Stimulated activated naive CD8-positive, alpha-beta T cell treated with anti-CD3 and anti-CD28 coated beads, Interleukin-15, Interleukin-2, amounts not matched to agents 100 ng/mL and 50 ng/mL, for 24 hours (primary cell): ENCODE measurements at regions not wholly inside any gene's neighbourhood (a gene's known extent, or its start where the extent isn't known, plus 50 kb on each side); places are given as distances from the start of the nearest gene placed in this dataset.

ENCODE experiments used
- H3K27ac Mint-ChIP-seq: one replicate; pipeline ENCODE4 v1.8.0; 2021; ENCODE audit warnings: mild to moderate bottlenecking, mixed read lengths
- H3K27me3 Mint-ChIP-seq: one replicate; pipeline ENCODE4 v1.8.0; 2021; ENCODE audit warnings: mixed read lengths
- H3K36me3 Mint-ChIP-seq: one replicate; pipeline ENCODE4 v1.8.0; 2021; ENCODE audit warnings: low read depth, mixed read lengths
- H3K4me1 Mint-ChIP-seq: one replicate; pipeline ENCODE4 v1.8.0; 2021; ENCODE audit warnings: low read depth, mixed read lengths
- H3K4me3 Mint-ChIP-seq: one replicate; pipeline ENCODE4 v1.8.0; 2021; ENCODE audit warnings: mild to moderate bottlenecking, mixed read lengths
- H3K9me3 Mint-ChIP-seq: one replicate; pipeline ENCODE4 v1.8.0; 2021; ENCODE audit warnings: mixed read lengths

DNA sequence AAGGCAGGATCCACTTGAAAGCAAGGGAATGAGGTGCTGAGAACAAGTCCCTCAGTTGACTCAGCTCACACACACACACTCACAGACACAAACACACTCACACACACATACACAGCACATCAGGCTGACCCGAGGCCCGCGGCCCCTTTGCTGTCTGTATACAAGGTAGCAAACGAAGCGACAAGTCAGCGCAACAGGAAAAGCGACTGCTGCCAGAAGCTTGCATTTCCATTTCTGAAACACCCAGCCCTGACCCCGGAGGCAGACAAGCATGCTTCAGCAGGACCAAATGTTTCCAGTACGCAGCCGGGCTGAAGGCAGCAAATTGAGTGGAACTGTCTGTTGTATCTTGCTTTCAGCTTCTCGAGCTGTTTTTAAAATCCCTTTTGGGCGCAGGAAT, 501.6 kb downstream of the NPHP4 start:
- H3K27me3 Mint-ChIP-seq: peaks cover 3% of the 10 kb centered on the region
- H3K27ac Mint-ChIP-seq: no peak overlapping the region
- no peaks in the 10 kb centered on the region for H3K4me1 Mint-ChIP-seq
- H3K36me3 Mint-ChIP-seq: no peaks in the 10 kb centered on the region
- no peaks in the 10 kb centered on the region for H3K9me3 Mint-ChIP-seq
- no peak overlapping the region for H3K4me3 Mint-ChIP-seq

DNA sequence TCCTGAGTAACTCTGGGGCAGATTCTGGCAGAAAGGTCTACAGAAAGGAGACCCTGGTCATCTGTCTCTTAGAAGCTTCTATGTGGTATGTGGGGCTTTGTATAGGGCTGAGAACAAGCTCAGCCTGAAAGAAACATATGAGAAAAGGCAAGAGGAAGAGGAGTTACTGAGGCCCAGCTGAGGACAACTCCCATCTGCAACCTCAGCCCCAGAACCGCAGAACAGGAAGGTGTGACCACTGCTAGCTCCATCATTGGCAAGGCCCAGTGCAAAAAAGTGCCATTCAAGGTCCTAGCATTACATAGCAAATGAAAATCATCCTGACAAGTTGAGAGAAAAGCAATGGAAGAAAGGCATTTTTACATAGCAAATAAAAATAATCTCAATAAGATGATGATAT, 503.8 kb downstream of the NPHP4 start:
- Mint-ChIP-seq H3K36me3 (no peaks in the 10 kb centered on the region), H3K4me3 (no peak overlapping the region), H3K9me3 (no peaks in the 10 kb centered on the region), H3K27me3 (no peaks in the 10 kb centered on the region), H3K4me1 (no peaks in the 10 kb centered on the region), H3K27ac (no peak overlapping the region)

DNA sequence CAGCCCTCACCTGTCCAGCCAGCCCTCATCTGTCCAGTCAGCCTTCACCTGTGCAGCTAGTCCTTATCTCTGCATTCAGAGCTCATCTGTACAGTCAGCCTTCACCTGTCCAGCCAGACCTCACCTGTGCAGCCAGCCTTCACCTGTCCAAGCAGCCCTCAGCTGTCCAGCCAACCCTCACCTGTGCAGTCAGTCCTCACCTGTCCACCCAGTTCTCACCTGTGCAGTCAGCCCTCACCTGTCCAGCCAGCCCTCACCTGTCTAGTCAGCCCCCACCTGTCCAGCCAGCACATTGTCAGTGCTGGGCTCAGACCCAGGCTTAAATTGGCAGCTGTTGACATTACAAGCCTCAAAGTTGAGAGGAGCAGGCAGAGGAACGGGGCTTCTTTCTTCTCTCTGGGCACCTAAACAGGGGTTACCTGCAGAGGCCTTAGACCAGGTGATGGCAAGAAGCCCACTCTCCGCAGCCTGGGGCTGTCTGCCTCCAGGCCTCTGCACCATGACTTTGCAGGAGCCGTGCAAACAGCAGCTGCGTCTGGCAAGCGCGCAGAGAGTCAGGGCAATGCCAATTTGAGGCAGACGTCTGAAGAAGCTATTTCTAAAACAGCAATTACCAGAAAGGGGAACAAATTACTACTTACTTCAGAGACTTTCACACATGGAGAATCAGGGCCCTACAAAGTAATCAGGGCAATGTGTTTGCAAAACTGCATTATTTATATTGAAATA, 506.1 kb downstream of the NPHP4 start:
- H3K4me1 Mint-ChIP-seq: peaks cover 5% of the 10 kb centered on the region
- no peaks in the 10 kb centered on the region for H3K27me3 Mint-ChIP-seq
- no peak overlapping the region for H3K27ac Mint-ChIP-seq
- H3K36me3 Mint-ChIP-seq: no peaks in the 10 kb centered on the region
- no peak overlapping the region for H3K4me3 Mint-ChIP-seq
- H3K9me3 Mint-ChIP-seq: no peaks in the 10 kb centered on the region

DNA sequence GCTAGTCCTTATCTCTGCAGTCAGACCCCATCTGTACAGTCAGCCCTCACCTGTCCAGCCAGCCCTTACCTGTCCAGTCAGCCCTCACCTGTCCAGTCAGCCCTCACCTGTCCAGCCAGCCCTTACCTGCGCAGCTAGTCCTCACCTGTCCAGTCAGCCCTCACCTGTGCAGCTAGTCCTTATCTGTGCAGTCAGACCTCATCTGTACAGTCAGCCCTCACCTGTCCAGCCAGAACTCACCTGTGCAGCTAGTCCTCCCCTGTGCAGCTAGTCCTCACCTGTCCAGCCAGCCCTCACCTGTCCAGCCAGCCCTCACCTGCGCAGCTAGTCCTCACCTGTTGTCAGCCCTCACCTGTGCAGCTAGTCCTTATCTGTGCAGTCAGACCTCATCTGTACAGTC, 506.8 kb downstream of the NPHP4 start:
- Mint-ChIP-seq H3K4me3 (no peak overlapping the region), H3K27ac (no peak overlapping the region), H3K9me3 (no peaks in the 10 kb centered on the region), H3K27me3 (no peaks in the 10 kb centered on the region), H3K36me3 (no peaks in the 10 kb centered on the region), H3K4me1 (peaks cover 5% of the 10 kb centered on the region)

DNA sequence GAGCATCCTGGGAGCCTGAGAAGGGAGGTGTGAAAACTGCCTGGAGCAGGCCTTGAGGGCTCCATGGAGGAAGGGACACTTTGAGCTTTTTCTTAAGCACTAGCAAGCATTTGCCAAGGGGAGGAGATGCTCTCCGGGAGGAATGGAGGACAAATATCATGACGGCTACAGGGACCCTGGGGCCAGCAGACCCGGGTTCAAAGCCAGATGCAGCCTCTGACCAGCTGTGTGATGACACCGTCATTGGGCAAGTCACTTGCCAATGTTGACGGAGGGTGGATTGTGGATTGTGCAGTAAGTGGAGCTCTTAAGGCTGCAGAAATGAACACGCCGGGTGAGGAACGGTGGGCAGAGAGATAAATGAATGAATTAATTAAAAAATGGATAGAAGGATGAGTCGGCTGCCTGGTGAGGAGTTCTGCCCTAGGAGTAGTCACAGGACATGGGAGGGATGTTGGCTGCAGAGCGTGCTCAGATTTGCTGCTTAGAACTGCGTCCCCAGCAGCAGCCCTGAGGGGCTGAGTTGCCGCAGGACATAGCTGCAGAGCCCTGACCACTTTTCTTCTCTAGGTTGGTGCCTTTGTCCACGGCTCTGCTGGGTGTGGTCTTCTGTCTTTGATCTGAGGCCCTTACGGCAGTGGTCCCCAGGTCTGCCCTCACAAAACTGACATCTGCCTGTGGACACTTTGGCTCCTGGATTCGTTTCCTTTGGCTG, 507.6 kb downstream of the NPHP4 start:
- Mint-ChIP-seq H3K4me1 (peaks cover 5% of the 10 kb centered on the region), H3K27me3 (no peaks in the 10 kb centered on the region)

DNA sequence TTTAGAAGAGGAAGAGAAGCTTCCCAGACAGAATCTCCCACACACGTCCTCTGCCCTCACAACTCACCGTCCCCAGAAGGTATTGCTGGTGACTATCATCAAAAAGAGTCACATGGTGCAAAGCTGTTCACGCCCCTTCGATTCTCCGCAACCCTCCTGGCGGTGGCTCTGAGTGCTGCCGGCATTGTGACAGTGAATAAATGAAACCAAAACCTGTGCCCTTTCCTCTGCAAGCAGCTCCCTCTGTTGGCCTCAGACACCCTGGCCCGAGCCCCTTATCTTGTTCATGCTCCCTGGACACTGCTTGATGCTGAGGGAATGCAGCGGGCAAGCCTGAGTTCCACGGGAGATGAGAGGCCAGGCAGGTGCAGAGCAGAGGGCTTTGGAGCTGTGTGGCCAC, 510.3 kb downstream of the NPHP4 start:
- Mint-ChIP-seq H3K4me1 (peaks cover 5% of the 10 kb centered on the region), H3K27ac (no peak overlapping the region), H3K36me3 (no peaks in the 10 kb centered on the region), H3K27me3 (no peaks in the 10 kb centered on the region), H3K4me3 (no peak overlapping the region), H3K9me3 (no peaks in the 10 kb centered on the region)

More for the DNA sequence above, 507.6 kb downstream of the NPHP4 start:
- Mint-ChIP-seq H3K9me3 (no peaks in the 10 kb centered on the region), H3K27ac (no peak overlapping the region), H3K36me3 (no peaks in the 10 kb centered on the region), H3K4me3 (no peak overlapping the region)

DNA sequence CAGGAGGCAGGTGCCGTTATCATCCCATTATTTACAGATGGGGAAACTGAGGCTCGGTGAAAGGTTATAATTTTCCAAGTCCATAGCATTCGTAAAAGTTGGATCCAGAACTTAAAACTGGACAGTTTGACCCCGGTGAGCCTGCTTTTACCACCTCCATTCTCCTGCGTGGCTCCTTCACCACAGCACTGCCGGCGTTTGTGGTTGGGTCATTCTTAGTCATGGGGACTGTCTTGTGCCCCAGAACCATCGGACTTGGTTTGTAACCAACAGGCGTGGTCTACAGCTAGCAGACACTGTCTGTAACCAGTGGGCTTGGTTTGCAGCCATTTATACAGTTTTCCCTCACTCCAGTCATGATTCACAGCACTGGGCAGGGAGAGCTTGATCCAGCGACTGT, 511.3 kb downstream of the NPHP4 start:
- Mint-ChIP-seq H3K4me3 (no peak overlapping the region), H3K36me3 (no peaks in the 10 kb centered on the region), H3K9me3 (no peaks in the 10 kb centered on the region), H3K4me1 (peaks cover 5% of the 10 kb centered on the region), H3K27me3 (no peaks in the 10 kb centered on the region), H3K27ac (no peak overlapping the region)

DNA sequence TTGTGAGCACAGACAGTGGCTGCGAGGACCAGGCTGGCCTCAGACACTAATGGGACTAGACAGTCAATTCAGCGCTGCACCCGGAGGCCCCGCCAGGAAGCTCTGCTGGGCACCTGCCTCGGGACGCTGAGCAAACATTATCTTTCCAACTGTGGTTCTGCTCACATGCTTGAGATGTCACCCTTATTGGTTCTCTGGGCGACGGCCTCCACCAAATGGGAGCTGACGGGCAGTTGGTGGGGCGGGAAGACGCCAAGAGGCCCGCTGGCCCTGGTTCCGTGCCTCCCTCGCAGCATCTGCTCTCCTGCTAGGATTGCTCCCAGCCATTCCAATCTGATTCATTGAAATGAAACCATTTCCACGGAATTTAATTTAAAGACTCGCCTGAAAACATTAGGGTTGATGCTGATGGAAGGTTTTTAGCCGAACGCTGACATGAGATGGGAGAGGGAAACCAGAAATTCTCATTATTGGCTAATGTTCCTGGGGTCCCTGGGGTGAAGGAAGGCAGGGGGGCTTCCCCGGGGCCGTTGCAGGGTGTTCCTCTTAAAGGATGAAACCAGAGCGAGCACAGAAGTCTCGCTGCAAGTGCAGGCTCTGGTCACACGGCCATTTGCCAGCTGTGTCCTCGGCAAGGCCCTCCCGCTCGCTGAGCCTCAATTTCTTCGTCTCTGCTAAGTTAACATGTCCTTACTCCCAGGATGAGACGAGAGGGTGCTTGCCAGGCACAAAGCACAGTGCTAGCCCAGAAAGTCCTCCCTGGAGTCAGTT, 512.2 kb downstream of the NPHP4 start:
- Mint-ChIP-seq H3K9me3 (no peaks in the 10 kb centered on the region), H3K27me3 (no peaks in the 10 kb centered on the region), H3K36me3 (no peaks in the 10 kb centered on the region), H3K27ac (no peak overlapping the region), H3K4me1 (peaks cover 5% of the 10 kb centered on the region), H3K4me3 (no peak overlapping the region)

DNA sequence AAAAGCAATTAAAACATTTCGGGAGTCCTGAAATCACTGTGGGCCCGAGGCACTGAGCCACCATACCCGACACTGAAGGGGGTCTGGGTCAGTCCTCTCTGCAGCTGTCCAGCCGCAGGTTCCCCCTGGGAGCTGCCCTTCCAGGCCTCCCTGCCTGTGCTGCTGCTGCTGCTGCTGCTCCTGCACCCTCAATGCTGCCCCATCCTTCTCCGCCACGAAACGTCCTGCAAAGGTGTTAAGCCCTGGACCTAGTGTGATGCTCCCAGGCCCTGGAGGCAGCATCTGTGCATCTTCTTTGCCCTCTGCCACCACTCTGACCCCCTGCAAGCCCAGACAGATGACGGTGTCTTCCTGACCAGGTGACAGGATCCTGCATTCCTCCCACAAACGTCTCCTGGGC, 513.3 kb downstream of the NPHP4 start:
- Mint-ChIP-seq H3K9me3 (no peaks in the 10 kb centered on the region), H3K27ac (no peak overlapping the region), H3K4me1 (peaks cover 5% of the 10 kb centered on the region), H3K27me3 (no peaks in the 10 kb centered on the region), H3K36me3 (no peaks in the 10 kb centered on the region), H3K4me3 (no peak overlapping the region)

DNA sequence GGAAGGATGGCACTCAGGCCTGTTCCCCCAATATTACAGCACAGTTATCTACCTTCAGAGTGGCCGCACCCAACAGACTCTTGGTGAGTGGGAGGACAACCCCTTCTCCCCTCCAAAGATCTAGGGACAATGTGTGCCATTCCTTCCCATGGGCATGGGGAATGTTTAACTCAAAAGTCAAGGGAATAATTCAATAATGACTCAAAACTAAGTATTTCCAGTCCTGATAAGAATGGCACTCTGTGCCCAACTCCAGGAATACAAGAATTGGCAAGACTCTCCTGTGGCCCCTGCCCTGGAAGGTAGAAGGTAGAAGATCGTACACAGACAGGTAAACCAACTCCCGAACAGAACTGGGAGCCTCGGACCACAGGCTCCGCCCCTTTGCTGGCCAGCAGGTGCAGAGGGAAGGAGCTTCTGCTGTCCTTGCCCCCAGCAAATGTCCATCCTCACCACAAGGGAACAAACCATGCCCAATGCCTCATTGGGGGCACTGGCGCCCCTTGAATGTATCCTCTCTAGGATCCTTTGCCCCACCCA, 514.0 kb downstream of the NPHP4 start:
- no peak overlapping the region for H3K4me3 Mint-ChIP-seq
- H3K9me3 Mint-ChIP-seq: no peaks in the 10 kb centered on the region
- H3K4me1 Mint-ChIP-seq: peaks cover 5% of the 10 kb centered on the region
- no peak overlapping the region for H3K27ac Mint-ChIP-seq
- no peaks in the 10 kb centered on the region for H3K27me3 Mint-ChIP-seq
- H3K36me3 Mint-ChIP-seq: no peaks in the 10 kb centered on the region

DNA sequence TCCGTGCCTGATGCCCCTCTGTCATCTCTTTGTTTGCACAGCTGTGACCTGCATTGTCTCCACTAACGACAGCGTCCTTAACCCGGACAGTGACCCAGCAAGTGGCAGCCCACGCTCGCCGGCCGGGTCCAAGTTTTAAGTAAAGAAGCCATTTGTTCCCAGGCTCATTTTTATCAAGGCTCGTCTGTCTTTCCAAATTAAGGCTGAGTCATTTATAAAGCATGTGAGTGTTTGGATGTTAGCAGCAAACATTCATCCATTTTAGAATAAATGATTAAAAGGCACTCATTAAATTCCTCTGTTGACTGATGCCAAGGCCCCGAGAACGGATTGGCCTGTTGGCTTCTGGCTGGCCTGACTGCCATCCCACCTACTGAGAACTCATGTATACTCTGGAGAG, 514.5 kb downstream of the NPHP4 start:
- no peaks in the 10 kb centered on the region for H3K9me3 Mint-ChIP-seq
- no peaks in the 10 kb centered on the region for H3K27me3 Mint-ChIP-seq
- peaks cover 5% of the 10 kb centered on the region for H3K4me1 Mint-ChIP-seq
- no peak overlapping the region for H3K4me3 Mint-ChIP-seq
- no peaks in the 10 kb centered on the region for H3K36me3 Mint-ChIP-seq
- no peak overlapping the region for H3K27ac Mint-ChIP-seq

DNA sequence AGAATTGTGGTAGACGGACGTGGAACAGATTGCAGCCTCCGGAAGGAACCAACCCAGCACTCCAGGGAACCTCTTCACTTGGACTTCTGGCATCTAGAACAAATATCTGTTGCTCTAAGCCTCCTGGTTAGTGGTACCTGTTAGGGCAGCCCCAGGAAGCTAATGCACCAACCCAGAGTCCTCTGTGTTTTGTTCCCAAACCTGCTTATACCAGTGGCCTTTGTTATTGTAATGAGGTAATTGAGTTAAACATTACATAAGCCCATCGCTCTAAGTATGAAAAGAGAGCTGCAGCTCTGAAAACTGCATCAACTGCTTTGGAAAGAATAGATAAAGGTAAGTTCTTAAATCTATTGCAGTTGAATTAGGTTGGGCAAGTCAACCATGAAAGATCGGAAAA, 516.7 kb downstream of the NPHP4 start:
- no peaks in the 10 kb centered on the region for H3K36me3 Mint-ChIP-seq
- no peak overlapping the region for H3K4me3 Mint-ChIP-seq
- no peaks in the 10 kb centered on the region for H3K27me3 Mint-ChIP-seq
- no peak overlapping the region for H3K27ac Mint-ChIP-seq
- no peaks in the 10 kb centered on the region for H3K9me3 Mint-ChIP-seq
- no peaks in the 10 kb centered on the region for H3K4me1 Mint-ChIP-seq

DNA sequence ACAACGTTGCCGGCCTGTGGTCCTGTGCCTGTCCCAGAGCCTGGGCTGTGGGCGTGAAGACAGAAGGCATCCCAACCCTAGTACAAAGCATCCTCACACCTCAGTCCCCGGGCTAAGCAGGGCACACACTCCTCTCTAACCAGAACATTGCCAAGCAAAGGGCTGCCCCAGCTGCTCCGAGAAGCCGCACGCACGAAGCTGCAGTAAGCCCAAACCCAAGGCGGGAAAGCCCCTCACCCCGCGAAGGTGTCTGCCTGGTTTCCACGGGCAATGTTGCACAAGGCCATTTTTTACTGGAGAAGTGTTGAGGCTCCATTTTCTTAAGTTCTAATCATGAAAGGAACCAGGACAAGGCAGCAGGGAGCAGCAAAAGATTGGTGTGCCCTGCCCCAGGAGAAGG, 519.0 kb downstream of the NPHP4 start:
- H3K4me3 Mint-ChIP-seq: no peak overlapping the region
- H3K9me3 Mint-ChIP-seq: no peaks in the 10 kb centered on the region
- no peaks in the 10 kb centered on the region for H3K36me3 Mint-ChIP-seq
- no peaks in the 10 kb centered on the region for H3K27me3 Mint-ChIP-seq
- no peak overlapping the region for H3K27ac Mint-ChIP-seq
- no peaks in the 10 kb centered on the region for H3K4me1 Mint-ChIP-seq

DNA sequence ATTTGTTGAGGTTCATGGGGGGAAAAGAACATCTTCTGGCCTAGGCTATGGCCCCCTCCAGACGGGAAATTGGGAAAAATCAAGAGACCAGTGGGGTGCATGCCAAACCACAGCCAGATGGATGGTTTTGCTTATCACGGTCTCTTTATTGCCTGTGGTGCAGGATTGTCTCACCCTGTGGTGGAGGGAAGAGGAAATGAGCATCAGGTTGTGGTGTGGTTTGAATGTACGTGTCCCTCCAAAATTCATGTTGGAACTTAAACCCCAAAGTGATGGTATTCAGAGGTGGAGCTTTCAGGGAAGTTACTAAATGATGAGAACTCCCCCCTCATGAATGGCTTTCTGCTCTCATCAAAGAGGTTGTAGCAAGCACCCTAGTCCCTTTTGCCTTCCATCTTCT, 525.7 kb downstream of the NPHP4 start:
- Mint-ChIP-seq H3K27me3 (no peaks in the 10 kb centered on the region), H3K4me3 (no peak overlapping the region), H3K27ac (no peak overlapping the region), H3K36me3 (no peaks in the 10 kb centered on the region), H3K4me1 (peaks cover 9% of the 10 kb centered on the region), H3K9me3 (peaks cover 5% of the 10 kb centered on the region)

DNA sequence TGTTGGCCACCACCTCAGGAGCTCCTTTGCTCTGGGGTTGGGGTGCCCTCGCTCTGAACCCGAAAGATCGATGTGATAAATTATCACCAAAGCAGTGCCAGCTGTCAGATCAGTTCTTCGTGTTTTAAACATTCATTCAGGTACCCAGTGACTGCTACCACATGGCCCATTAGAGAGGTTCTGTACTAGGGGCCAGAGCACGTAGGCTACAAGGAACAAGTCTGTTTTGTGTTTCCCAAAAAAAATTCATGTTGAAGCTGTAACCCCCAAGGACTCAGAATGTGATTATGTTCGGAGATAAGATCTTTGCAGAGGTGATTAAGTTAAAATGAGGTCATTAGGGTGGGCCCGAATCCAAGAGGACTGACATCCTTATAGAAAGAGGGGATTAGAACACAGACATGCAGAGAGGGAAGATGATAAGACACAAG, 526.9 kb downstream of the NPHP4 start:
- Mint-ChIP-seq H3K9me3 (peaks cover 11% of the 10 kb centered on the region), H3K4me1 (peaks cover 9% of the 10 kb centered on the region), H3K27me3 (no peaks in the 10 kb centered on the region), H3K27ac (no peak overlapping the region), H3K4me3 (no peak overlapping the region), H3K36me3 (no peaks in the 10 kb centered on the region)
